Mesothelial cell of epicardium (in vitro differentiated cells): ENCODE measurements at regions not wholly inside any gene's neighbourhood (a gene's known extent, or its start where the extent isn't known, plus 50 kb on each side); places are given as distances from the start of the nearest gene placed in this dataset.

ENCODE experiments used
- DNase-seq, 2 experiments: peaks; one replicate each; pipeline ENCODE4 v3.0.0; 2021; ENCODE audit warnings: low spot score in 2 of 2; ENCODE audit not compliant: unreplicated experiment in 2 of 2
- H3K27ac Mint-ChIP-seq: 2 replicates; pipeline ENCODE4 v1.8.0; 2021; ENCODE audit warnings: mixed read lengths
- H3K27me3 Mint-ChIP-seq: 2 replicates; pipeline ENCODE4 v1.8.0; 2021; ENCODE audit warnings: low read depth, mixed read lengths
- H3K36me3 Mint-ChIP-seq: 2 replicates; pipeline ENCODE4 v1.8.0; 2021; ENCODE audit warnings: mixed read lengths
- H3K4me1 Mint-ChIP-seq: 2 replicates; pipeline ENCODE4 v1.8.0; 2021; ENCODE audit warnings: mixed read lengths
- H3K4me3 Mint-ChIP-seq: 2 replicates; pipeline ENCODE4 v1.8.0; 2021; ENCODE audit warnings: mild to moderate bottlenecking, moderate library complexity, mixed read lengths
- H3K9me3 Mint-ChIP-seq: 2 replicates; pipeline ENCODE4 v1.8.0; 2021; ENCODE audit warnings: mixed read lengths
- TF ChIP-seq, protein P1 (sequence below): fragments of 200-600 bp; sonication (generic); IDR thresholded peaks from one replicate; pipeline ENCODE4 v1.5.0; 2021; ENCODE audit warnings: antibody characterized with exemption; ENCODE audit not compliant: unreplicated experiment

DNA sequence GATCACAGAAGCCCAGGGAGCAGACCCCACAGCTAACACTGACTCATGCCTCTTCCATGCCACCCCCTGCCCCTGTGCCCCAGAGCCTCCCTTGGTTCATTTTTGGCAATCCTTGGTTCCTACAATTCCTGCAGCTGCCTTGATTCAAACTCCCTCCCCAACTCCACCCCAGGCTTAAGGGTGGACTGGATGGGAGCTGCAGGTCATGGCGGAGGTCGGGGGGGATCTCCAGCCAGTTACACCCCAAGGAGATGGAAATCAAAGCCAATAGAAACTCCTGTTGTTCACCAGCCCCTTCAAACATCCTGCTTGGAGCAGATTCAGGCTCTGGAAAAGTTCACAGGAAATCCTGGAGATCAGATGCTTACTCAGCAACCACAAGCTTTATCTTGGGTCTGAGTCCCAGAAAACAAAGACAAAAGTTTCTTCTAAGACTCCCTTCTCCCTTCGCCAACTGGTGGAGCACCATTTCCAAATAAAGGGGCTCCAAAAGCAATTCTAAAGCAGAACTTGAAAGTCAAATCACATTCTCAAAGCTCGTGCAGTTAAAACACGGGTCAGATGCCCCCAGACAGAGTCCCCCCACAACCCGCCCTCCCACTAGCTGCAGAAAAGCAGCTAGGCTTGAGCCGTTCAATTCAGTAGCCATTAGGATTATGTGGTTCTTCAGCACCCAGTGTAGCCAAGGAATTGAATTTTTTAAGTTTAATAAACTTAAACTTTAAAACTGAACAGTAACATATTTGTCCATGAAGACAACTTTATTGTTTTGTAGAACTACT is 149.5 kb downstream of the ANKRD60 start:
- H3K27ac Mint-ChIP-seq, result peak overlapping the region; percentile 86
- no peak overlapping the region for H3K4me3 Mint-ChIP-seq
- H3K36me3 Mint-ChIP-seq, result no peaks in the 10 kb centered on the region
- TF ChIP-seq, protein P1, sequence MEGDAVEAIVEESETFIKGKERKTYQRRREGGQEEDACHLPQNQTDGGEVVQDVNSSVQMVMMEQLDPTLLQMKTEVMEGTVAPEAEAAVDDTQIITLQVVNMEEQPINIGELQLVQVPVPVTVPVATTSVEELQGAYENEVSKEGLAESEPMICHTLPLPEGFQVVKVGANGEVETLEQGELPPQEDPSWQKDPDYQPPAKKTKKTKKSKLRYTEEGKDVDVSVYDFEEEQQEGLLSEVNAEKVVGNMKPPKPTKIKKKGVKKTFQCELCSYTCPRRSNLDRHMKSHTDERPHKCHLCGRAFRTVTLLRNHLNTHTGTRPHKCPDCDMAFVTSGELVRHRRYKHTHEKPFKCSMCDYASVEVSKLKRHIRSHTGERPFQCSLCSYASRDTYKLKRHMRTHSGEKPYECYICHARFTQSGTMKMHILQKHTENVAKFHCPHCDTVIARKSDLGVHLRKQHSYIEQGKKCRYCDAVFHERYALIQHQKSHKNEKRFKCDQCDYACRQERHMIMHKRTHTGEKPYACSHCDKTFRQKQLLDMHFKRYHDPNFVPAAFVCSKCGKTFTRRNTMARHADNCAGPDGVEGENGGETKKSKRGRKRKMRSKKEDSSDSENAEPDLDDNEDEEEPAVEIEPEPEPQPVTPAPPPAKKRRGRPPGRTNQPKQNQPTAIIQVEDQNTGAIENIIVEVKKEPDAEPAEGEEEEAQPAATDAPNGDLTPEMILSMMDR, result no peak
- H3K4me1 Mint-ChIP-seq, result peaks cover 5% of the 10 kb centered on the region
- DNase-seq, result peak in 1 of 2 experiments; percentile 33
- peaks cover 5% of the 10 kb centered on the region for H3K9me3 Mint-ChIP-seq
- peaks cover 27% of the 10 kb centered on the region for H3K27me3 Mint-ChIP-seq

DNA sequence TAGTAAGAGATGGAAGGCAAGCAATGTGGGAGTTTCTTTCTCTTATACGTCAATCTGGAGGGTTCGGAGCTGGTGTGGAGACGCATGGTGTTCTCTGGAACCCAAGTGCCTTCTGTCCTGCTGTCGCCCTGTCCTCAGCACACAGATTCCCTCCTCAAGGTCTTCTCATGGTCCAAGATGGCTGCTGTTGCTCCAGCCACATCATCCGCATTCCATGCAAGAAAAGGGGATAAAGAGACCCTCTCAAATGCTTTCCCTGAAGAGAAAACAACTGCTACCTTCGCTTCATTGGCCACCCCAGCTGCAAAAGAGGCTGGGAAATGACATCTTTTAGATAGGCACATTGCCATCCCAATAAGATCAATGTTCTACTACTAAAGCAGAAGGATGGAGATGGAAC is 151.2 kb downstream of the ANKRD60 start:
- Mint-ChIP-seq H3K9me3 (peaks cover 5% of the 10 kb centered on the region), H3K4me1 (peaks cover 5% of the 10 kb centered on the region), H3K27me3 (peaks cover 35% of the 10 kb centered on the region)

DNA sequence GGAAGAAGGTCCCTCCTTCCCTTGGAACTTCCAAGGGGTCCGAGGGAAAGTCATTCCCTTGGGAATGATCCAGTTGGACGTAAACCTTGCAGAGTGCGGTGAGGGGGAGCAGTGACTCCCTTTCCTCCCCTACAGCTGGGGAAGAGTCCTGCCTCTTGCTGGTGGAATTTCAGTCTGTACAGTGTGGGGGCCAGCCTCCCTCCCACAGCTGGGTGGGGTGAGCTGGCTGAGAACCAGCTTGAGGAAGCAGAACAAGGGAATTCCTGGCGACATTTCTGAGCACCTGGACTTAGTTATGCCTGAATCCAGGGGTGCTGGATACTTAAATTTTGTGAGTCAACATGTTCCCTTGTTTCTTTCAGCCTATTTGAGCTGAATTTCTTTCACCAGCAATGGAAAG is 152.0 kb downstream of the ANKRD60 start:
- no peaks in the 10 kb centered on the region for H3K36me3 Mint-ChIP-seq
- H3K4me1 Mint-ChIP-seq, result peaks cover 3% of the 10 kb centered on the region
- no peak overlapping the region for H3K27ac Mint-ChIP-seq
- peaks cover 40% of the 10 kb centered on the region for H3K27me3 Mint-ChIP-seq
- H3K4me3 Mint-ChIP-seq, result no peak overlapping the region
- H3K9me3 Mint-ChIP-seq, result peaks cover 5% of the 10 kb centered on the region
- peak in 1 of 2 experiments; percentile 36 for DNase-seq
- TF ChIP-seq, protein P1, result no peak

More for the DNA sequence above, 151.2 kb downstream of the ANKRD60 start:
- no peaks in the 10 kb centered on the region for H3K36me3 Mint-ChIP-seq
- H3K4me3 Mint-ChIP-seq, result no peak overlapping the region
- H3K27ac Mint-ChIP-seq, result no peak overlapping the region
- TF ChIP-seq, protein P1, result no peak
- DNase-seq, result peak in 1 of 2 experiments; percentile 17

DNA sequence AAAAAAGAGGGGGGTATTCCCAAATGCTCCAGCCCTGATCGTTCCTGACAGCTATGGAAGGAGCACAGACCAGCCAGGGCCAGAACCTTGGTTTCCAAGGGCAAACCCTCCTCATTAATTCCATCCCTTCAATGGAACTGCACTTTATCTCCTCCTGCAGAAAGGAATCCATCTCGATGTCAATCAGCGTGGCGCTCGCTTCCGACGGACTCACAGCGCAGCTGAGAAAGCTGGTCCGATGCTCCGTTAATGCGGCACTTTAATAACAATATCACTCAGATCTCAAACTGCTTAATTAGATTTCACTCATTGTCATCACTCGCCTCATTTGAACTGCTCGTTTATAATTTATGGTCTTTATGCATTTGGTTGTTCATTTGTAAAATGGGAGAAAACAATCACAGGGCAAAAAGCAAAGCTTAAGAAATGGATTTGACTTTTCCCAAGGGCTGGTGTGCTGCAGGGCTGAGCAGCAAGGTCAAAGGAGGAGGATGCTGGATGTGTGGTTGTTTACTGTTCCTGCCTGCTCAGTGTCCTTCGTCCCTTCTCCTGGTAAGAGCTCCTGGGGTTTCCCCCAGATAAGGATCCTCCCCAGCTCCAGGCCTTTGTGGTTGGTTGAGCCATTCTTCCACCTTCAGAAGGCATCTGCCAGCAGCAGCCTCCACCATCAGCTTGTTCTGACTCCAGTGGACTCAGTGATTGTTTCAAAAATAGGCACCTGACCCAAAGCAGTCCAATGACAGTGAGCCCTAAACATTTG is 152.7 kb downstream of the ANKRD60 start:
- no peak overlapping the region for H3K4me3 Mint-ChIP-seq
- TF ChIP-seq, protein P1, result no peak
- no peaks in the 10 kb centered on the region for H3K36me3 Mint-ChIP-seq
- no peak overlapping the region for H3K27ac Mint-ChIP-seq
- H3K9me3 Mint-ChIP-seq, result peaks cover 5% of the 10 kb centered on the region
- H3K27me3 Mint-ChIP-seq, result peaks cover 44% of the 10 kb centered on the region
- peaks cover 3% of the 10 kb centered on the region for H3K4me1 Mint-ChIP-seq
- peak in 1 of 2 experiments; percentile 20 for DNase-seq

DNA sequence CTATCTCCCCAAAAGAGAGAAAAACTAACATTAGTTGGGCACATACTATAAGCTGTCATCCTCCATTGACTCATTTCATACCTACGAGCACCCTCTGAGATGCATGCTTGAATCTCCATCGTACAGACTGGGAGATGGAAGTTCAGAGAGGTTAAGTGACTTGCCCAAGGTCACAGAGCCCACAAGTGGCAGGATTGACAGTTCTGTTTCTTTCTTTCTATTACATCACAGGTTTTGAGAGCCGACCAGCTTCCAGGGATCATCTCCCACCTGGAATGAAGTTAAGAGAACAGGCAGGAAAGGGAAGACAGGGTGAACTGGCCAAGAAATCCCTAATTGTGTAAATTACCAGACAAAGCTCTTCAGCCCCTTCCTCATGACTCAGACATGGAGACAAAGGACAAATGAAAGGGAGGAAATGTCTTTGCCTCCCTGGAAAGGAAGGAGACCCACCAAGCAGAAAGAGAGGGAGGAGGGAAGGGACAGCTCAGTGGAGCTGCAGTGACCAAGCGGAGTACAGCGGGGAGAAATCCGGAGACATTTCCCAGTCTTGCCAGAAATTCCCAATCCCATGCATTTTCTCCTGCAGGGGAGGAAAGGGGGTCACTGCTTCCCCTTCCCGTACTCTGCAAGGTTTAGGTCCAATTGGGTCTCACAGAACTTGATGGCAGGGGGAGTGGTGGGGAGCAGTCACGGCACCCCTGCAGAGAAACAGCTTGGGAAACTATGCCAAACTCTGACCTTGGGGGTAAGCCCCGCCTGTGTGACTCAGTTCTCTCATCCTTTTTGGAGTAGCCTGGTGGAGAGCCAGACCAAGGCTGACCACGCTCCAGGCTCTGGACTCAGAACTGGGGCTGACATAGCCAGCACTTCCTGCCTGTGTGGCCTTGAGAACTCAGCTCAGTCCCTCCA is 154.3 kb downstream of the ANKRD60 start:
- Mint-ChIP-seq H3K4me3 (no peak overlapping the region), H3K36me3 (no peaks in the 10 kb centered on the region), H3K27ac (no peak overlapping the region), H3K27me3 (peaks cover 59% of the 10 kb centered on the region), H3K9me3 (peaks cover 5% of the 10 kb centered on the region), H3K4me1 (peaks cover 3% of the 10 kb centered on the region)
- DNase-seq, result no peak
- TF ChIP-seq, protein P1, result no peak
